Glomerular visceral epithelial cell (primary cell): ENCODE measurements at regions not wholly inside any gene's neighbourhood (a gene's known extent, or its start where the extent isn't known, plus 50 kb on each side); places are given as distances from the start of the nearest gene placed in this dataset.
"Not testable (repeated sequence)": the region's sequence is repeated elsewhere in the genome, so short reads cannot be mapped to it uniquely, and the experiment has no call there.

Experiments
- DNase-seq: peaks from one replicate; pipeline ENCODE4 v3.0.0-alpha.2; 2016; ENCODE audit errors: extremely low spot score

DNA sequence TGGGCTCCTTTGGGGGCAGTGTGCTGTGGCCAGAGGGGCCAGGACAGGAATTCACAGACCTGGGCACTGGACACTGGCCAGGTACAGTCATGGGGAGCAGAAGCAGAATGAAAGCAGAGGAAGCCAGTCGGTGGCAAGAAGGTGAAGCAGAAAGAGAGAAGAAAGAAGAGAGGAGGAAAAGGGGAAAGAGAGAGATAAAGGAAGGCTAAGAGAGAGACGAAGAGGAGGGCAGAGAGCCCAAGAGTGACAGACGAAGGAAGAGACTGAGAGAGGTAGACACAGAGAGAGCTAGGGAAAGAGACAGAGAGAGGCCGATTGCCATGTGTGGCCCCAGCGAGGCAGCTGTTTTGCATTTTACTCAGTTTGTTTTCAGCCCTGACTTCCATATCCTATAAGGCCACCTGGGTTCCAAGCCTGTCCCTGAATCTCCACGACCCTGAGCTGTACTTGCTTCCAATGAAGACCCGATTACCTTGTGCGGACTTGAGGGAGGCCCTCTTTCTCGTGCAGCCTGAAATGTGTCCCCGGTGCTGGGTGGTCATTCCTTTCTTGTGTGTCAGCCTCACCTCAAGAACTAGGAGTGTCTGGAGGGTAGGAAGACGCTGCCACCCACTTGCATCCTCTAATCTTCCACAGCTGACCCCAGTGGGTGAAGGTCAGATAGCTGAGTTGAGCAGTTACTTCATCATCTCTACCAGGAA, 73.9 kb downstream of the LSM3 start:
- peak; percentile 44 for DNase-seq

DNA sequence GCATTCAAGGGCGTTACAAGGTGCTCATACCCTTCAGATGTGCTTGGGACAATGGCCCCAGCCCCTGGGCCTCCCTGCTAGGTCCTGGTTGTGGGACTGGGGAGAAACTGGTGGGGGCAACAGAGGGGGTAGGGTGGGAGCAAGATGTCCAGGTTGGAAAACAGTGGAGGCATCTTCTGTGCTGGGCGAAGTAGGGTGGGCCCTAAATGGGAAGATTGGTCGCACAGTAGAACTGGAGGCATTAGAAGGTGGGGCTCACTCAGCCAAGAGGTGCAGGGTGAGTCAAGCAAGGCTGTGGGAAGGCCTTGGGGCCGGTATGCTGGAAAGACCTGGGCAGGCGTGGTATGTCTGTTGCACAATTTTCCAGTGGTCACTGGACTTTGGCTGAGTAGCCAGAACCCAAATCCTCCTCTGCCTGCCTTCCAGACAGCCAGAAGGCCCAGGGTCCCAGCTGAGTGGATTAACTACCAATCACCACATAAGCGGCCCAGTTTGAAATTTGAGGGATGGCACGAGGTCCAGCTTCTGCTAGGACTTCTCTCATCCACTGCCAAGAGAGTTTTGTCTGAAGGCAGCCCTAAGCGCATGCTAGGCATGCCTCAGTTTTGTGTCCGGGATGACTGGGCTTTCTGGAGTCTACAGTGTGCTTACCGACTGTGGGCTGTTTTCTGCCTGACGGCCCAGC, 74.5 kb downstream of the LSM3 start:
- DNase-seq, result peak; percentile 70

DNA sequence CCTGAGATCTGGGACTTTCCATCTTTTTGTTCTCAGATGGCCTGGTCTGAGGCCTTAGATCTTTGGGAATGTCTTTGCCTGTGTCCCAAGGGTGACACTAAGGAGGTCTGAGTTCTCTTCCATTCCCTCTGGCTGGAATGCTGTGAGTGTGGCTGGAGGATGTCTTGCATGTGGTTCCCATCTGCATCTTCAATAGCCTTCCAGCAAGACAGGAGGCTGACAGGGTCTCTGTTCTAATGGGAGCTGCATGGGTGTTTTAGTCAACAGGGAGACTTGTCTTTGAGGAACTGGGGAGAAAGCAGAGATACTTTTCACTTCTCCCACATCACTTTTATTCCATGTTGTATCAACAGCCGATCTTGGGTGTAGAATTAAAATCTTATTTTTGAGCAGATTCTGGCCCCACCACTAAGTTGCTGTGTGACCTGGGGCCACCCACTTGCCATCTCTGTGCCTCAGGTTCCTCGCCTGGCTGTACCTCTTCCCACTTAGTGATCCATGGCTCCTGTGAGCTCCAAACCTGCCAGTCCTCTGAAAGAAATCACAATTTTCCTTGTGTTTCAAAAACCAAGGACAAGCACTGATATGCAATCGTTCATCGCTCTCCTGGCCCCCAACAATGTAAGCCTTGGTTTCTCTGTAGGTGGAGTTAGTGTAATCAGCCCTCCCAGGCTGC, 75.2 kb downstream of the LSM3 start:
- no peak for DNase-seq

DNA sequence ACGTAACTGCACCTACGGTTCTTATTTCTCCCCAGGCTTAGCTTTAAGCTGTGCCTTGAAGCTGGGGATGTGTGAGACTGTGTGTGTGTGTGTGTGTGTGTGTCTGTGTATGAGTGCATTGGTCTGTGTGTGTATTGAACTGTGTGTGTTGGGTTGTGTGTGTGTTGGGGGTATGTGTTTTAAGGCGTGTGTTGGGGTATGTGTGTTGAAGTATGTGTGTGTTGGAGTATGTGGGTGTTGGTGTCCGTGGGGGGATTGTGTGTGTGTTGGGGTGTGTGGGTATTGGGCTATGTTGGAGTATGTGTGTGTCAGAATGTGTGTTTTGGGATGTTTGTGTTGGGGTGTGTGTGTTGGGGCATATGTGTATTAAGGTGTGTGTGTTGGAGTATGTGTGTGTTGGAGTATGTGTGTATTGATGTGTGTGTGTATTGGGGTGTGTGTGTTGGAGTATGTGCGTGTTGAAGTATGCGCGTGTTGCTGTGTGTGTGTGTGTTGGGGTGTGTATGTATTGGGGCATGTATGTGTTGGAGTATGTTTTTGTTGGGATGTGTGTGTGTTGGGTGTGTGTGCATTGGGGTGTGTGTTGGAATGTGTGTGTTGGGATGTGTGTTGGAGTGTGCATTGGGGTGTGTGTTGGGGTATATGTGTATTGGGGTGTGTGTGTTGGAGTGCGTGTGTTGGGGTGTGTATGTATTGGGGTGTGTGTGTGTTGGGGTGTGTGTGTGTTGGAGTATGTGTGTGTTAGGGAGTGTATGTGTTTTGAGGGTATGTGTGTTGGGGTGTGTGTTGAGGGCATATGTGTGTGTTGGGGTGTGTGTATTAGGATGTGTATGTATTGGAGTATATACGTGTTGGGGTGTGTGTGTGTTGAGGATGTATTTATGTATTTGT, 76.4 kb downstream of the LSM3 start:
- no peak for DNase-seq

DNA sequence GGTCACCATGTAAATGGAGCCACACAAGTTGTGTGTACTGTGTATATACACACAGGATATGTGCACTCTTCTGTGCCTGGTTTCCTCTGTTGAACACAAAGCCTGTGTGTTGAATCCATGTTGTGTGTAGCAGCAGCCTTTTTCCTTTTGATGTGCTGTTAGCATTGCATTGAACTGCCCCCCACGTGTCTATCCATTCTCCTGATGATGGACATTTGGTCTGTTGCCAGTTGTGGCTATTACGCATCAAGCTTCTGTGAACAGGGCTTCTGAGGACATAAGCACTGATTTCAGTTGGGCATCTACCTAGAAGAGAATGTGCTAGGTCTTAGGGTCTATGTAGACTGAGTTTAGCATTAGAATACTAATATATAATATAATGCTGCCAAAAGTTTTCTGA, 77.4 kb downstream of the LSM3 start:
- DNase-seq, result peak; percentile 65

DNA sequence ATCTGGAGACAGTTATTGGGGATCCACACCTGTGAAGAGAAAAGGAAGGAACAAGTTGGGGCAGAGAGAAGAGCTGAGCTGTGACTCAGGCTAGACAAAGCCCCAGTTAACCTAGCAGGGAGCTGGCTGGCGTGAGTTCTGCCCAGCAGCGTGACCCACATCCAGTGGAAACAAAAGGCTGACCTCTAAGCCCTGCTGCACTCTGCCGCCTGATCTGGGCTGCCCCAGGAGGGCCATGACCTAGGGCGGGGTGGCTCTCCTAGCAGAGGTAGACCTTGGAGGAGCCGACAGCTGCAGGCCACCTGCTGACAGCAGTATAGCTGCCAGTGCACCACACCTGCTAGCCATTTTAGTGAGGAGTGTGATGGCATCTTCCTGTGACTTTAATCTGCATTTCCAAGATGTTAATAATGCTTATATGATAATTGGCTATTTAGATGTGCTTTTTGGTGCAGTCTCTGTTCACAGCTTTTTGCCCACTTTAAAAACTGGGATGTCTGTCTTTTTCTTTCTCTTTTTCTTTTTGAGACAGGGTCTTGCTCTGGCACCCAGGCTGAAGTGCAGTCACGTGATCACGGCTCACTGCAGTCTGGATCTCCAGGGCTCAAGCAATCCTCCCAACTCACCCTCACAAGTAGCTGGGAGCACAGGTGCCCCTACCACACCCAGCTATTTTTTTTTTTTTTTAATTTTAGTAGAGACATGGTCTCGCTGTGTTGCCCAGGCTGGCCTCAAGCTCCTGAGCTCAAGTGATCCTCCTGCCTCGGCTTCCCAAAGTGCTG, 78.1 kb downstream of the LSM3 start:
- DNase-seq, result peak; percentile 33

DNA sequence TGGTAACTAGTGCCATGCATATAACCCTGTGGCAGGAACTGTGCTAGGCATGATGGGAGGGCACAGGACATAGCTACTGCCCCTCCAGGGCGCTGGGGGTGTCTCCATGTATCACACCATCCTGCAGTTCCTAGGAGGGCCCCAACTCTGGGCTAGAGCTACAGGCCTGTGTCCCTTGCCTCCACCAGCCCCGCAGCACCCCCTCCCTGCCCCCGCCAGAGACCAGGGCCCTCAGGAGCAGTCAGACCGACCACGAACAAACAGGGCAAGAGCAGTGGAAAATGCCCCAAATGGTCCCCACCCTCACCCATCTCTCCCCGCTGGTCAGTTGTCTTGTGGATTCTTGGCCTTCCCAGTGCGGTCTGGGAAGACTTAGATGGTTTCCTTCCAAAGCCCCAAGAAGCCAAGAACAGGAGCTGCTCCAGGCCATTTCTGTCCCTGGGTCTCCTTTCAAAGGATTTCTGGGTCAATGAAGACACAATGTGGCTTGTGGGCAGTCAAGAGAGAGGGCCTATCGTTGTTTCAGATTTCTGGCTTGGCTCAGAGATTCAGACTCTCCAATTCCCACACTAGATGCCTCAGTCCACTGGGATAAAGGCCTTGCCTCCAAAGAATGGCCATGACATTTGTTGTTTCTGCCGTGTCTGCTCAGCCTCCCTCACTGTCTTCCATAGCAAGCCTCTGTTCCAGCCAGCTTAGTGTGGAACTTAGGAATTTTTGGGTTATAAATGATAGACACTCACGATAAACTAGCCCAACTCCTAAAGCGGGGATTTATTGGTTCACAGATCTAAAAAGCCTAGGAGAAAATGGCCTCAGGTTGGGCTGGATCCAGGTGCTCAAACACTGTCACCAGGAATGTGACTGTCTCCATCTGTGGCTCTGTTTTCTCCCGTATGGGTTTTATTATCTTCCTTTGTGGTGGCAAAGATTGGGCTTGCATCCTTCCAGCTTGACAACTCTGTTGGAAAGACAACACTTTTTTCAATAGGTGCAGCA, 80.6 kb downstream of the LSM3 start:
- DNase-seq, result no peak

DNA sequence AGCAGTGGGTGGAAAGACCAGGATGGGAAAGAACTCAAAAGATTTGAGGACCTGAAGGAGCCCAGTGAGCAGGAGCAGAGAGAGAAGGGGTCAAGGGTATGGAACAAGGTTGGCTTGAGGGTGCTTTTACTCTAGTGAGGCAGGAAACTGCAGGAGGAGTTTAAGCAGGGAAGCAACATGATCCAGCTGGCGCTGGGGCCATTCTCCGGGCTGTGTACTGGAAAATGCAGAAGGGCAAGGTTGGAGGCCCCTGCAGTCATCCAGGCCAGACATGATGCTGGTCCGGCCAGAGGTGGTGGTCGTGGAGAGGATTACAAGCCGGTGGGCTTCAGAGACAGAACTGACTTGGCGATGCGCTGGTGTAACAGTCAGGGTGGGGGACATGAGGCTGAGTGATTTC, 81.8 kb downstream of the LSM3 start:
- DNase-seq, result no peak

DNA sequence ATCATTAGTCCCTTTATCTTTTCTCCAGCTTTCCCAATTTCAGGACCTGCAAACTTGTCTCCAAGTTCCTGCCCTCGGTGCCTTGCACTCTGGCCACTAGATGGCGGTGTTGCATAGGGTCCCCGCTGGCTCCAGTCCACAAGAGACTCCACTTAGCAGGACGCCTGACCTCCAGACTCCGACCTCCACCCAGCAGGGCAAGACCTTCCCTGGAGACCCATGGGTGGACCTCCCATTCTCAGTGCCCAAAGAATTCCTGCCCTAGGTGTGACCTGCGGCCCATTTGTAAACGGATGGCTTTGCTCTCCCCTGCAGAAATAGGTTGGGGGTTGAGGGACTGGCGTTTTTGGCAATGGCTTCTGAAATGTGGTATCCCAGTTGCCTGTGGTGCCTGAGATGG, 82.6 kb downstream of the LSM3 start:
- DNase-seq, result peak; percentile 80

DNA sequence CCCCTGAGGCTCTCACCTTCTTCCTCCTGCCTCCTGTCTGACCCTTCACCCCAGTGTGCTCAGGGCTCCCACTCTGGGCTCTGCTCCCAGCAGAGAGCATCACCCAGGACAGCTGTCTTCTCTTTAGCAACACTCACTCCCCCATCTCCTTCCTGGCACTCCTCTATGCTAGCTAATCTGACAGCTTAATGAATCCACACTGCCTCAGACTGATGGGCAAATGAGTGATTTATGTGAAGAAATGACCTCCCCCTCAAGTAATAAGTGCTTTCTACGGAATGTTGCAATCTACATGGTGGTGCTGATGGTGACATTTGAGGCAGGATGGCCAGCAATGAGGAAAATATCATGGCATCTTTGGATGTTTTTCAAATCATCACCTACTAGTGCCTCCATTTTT, 83.6 kb downstream of the LSM3 start:
- no peak for DNase-seq

DNA sequence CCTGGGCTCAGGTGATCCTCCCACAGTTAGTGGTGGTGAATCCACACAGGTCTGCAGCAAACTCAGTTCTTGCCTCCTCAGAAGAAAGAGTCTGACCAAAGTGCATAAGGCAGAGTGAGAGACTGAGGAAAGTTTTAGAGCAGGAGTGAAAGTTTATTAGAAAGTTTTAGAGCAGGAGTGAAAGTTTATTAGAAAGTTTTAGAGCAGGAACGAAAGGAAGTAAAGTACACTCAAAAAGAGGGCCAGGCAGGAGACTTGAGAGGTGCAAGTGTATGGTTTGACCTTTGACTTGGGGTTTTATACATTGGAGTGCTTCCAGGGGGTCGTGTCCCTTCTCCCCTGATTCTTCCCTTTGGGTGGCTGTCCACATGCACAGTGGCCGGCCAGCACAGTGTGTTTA, 84.2 kb downstream of the LSM3 start:
- no peak for DNase-seq

DNA sequence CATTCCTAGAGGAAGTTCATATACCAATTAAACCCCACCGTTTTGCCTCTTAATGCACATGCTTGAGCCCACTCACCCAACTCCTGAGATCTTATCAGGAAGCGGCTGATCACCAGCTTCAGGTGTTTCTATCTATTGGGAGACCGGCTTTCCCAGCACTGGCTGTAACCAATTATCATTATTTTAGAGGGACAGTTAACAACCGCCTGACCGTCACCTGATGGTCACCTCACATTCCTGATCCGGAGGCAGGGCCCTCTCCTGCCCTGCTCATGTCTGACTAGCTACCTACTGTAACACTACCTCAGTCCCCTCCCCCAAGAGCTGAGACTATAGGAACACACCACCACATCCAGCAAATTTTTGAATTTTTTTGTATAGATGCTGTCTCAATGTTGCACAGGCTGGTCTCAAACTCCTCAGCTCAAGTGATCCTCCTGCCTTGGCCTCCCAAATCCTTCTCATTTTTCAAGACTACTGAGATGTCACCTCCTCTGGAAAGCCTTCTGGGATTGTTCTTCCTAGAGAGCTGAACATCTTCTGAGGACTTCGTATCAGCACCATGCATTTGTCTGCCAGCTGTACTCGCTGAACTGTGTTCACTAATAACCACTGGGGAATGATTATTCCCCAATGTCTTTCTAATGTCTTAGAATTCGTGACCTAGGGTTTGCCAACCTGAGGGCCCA, 84.8 kb downstream of the LSM3 start:
- no peak for DNase-seq

DNA sequence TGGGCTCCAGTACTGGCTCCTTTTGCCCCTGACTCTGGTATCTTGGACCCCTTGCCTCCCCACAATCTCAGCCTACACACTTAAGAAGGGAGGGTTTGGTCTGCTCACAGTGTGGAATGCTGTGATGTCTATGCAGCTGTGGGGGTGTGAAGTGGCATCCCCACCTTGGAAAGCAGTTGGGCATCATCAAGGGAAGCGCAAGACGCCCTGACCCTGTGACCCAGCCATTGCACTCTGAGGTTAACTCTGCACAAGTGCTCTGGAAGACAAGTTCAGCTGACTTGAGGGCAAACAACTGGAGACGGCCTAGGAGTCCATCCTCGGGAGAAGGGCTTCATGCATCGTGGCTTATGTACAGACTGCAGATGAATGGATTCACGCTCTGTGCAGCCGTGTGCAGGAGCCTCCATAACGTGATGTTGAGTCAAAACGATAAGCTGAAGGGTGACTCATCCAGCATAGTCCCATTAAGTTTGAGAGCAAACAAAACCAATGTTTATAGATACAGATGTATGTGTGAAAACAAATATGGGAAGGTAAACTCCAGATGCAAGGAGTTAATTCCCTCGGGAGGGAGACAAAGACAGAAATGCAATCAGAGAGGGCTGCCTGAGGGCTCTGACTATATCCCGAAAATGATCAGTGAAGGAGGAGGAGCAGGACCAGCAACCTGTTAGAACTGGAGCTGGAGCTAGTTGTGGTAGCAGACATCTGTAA, 86.8 kb downstream of the LSM3 start:
- peak; percentile 40 for DNase-seq

DNA sequence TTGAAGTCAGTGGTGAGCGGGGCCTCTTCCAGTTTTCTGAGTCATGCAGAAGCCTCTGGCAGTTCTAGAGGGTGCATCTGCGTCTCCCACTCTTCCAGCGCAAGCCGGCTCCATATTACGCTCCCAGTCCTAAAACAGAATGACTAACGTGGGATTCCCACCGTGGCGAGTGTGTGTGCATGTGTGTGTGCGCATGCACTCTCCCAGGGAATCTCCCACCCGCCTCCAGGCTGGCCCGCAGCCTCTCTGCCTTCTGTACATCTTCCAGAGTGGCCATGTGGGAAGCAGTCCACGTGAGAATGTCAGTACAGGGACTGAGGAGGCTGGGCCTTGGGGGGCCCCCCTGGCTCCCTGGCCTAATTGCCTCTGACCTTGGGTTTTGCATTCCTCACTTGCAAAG, 87.7 kb downstream of the LSM3 start:
- DNase-seq, result peak; percentile 64

DNA sequence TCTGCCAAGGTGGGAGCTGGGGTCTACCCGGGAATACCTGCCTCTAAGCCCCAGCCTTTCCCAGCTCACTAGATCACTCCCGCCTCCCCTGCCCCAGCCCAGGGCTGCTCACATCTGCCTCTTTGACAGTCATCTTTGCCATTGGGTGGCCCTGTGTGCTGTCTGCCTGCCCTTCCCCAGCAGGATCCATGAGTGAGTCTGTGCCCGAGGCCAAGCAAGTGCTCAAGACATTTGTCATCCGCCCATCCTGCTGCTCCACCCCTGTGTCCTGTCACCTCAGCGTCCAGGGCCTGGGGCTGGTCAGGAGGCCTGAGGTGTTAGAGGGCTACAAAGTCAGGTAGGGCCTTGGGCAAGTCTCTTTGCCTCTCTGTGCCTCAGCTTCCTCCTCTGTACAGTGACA, 89.4 kb downstream of the LSM3 start:
- DNase-seq, result no peak

DNA sequence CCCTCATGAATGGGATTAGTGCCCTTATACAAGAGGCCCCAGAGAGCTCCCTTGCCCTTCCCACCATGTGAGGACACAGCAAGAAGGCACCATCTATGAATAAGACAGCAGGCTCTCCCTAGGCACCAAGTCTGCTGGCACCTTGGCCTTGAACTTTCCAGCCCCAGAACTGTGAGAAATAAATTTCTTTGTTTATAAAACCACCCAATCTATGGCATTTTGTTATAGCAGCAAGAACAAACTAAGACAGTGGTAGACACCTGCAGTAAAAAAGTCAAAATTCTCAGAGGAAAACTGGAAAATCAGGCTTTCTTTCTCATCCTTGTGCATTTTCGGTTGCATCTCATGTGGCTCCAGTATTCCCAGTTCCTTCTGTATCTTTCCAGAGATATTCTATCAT, 90.3 kb downstream of the LSM3 start:
- DNase-seq, result no peak

DNA sequence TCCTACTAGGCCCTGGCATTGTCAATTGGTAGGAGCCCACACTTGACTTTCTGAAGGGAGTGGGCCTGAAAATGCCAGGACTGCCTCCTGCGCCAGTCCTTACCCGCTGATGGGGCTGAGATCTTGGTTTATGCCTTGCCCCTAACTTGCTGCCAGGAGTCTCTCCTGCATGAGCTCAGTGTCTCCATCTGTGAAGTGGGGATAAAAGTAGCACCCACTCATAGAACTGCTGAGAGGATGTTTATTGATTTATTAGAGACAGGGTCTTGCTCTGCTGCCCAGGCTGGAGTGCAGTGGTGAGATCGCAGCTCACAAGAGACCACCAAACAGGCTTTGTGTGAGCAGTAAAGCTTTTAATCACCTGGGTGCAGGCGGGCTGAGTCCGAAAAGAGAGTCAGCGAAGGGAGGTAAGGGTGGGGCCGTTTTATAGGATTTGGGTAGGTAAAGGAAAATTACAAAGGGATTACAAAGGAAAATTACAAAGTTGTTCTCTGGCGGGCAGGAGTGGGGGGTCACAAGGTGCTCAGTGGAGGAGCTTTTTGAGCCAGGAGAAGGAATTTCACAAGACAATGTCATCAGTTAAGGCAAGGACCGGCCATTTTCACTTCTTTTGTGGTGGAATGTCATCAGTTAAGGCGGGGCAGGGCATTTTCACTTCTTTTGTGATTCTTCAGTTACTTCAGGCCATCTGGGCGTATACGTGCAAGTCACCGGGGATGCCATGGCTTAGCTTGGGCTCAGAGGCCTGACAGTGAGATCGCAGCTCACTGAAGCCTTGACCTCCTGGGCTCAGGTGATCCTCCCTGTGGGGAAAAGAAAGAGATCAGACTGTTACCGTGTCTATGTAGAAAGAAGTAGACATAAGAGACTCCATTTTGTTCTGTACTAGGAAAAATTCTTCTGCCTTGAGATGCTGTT, 93.7 kb downstream of the LSM3 start:
- DNase-seq, result not testable (repeated sequence)
